ENCODE measurements at regions not wholly inside any gene's neighbourhood (a gene's known extent, or its start where the extent isn't known, plus 50 kb on each side); places are given as distances from the start of the nearest gene placed in this dataset.

GRCh38 chr4:4689694-4690440, 148.0 kb upstream of the STX18 start:
- no peak for DNase-seq

- no peak for DNase-seq
Measured at GRCh38 chr4:4687935-4688727, 146.3 kb upstream of the STX18 start.

- no peak for DNase-seq
Measured at GRCh38 chr4:4687100-4687499, 145.3 kb upstream of the STX18 start.

GRCh38 chr4:4685810-4686795, 144.3 kb upstream of the STX18 start:
- DNase-seq, result no peak

- no peak for DNase-seq
Measured at GRCh38 chr4:4681653-4682052, 139.8 kb upstream of the STX18 start.

- no peak for DNase-seq
Measured at GRCh38 chr4:4680758-4681157, 138.9 kb upstream of the STX18 start.

- no peak for DNase-seq
Measured at GRCh38 chr4:4680243-4680642, 138.4 kb upstream of the STX18 start.

GRCh38 chr4:4677556-4678522, 136.0 kb upstream of the STX18 start:
- no peak for DNase-seq

GRCh38 chr4:4675641-4676040, 133.8 kb upstream of the STX18 start:
- no peak for DNase-seq

GRCh38 chr4:4675051-4675581, 133.3 kb upstream of the STX18 start:
- DNase-seq, result no peak

GRCh38 chr4:4673070-4673469, 131.2 kb upstream of the STX18 start:
- no peak for DNase-seq

GRCh38 chr4:4672402-4672801, 130.6 kb upstream of the STX18 start:
- no peak for DNase-seq

- no peak for DNase-seq
Measured at GRCh38 chr4:4671774-4672349, 130.0 kb upstream of the STX18 start.

- no peak for DNase-seq
Measured at GRCh38 chr4:4670869-4671268, 129.0 kb upstream of the STX18 start.

- no peak for DNase-seq
Measured at GRCh38 chr4:4668355-4669210, 126.7 kb upstream of the STX18 start.

GRCh38 chr4:4667622-4668081, 125.8 kb upstream of the STX18 start:
- no peak for DNase-seq

GRCh38 chr4:4666693-4667621, 125.1 kb upstream of the STX18 start:
- DNase-seq, result no peak

GRCh38 chr4:4666187-4666586, 124.3 kb upstream of the STX18 start:
- no peak for DNase-seq

- DNase-seq, result no peak
Measured at GRCh38 chr4:4664234-4664633, 122.4 kb upstream of the STX18 start.

All from DMS 273 treated with DMSO at 0.1 percent for 48 hours (cell line).